HG03039 (cell line): ENCODE measurements at regions not wholly inside any gene's neighbourhood (a gene's known extent, or its start where the extent isn't known, plus 50 kb on each side); places are given as distances from the start of the nearest gene placed in this dataset.
"Not testable (repeated sequence)": the region's sequence is repeated elsewhere in the genome, so short reads cannot be mapped to it uniquely, and the experiment has no call there.

Experiments
- ATAC-seq: cut with Tn5 transposase; IDR thresholded peaks from one replicate; pipeline ENCODE4 v1.9.1; 2021; ENCODE audit warnings: mild to moderate bottlenecking, moderate library complexity; ENCODE audit not compliant: unreplicated experiment

DNA sequence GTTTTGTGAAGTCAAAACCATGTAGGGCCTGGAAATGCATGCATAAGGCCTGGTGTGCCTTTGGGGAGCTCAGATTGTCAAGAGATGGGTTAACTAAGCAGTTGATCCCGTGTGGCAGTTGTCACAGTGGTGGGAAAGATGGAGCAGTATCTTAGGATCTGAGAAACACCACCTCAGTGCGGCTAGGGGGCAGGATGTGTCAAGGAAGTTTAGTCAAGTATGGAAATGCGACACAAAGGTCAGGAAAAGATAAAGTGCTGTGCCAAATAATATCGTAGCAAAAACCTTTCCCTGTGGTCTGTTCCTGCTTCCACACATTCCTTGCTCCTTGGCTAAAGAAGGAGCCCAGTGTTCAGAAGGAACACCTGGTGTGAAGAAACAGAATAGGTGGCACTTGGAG is 396.4 kb downstream of the EDEM1 start:
- ATAC-seq, result no peak

DNA sequence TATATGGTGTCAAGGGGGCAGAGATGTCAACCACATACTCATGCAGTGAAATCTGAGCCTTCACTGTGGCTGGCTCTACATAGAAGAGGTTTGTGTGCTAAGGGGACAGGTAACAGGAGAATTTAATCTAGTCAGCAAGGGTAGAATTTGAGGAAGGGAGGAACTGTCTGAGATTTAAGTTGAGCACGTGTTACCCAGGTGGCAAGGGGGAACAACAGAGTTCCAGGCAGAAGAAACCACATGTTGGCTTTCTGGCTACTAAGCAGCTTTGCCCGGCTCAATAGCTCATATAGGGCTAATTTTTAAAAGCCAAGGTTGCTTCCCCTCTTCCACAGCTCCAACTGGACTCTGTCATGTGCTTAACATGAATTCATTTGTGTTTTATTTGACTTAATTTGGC is 397.6 kb downstream of the EDEM1 start:
- ATAC-seq, result no peak

DNA sequence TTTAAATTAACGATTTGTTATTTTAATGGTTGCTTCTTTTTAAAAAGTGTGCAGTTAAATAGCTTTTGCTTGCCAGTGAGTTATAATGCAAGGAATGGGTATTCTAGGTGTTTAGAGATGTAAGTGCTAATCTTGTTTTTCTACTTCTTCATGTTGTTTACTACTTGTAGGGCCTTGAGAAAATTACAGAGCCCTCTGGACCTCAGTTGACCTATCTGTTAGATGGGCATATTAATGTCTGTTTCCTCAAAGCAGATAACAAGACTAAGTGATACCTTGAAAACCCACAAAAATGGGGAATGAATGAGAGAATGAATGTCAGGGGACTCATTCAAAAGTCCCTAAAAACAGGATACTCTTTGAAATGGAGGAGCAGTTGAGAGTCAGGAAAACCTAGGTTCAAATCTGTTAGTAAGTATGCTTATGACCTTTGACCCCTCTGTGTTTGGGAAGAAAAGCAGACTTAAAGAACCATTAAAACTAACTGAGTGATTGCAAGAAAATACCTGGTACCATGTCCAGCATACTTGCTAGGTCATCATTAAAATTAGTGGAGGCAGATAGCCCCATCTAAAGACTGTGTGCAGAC is 419.5 kb downstream of the EDEM1 start:
- no peak for ATAC-seq

DNA sequence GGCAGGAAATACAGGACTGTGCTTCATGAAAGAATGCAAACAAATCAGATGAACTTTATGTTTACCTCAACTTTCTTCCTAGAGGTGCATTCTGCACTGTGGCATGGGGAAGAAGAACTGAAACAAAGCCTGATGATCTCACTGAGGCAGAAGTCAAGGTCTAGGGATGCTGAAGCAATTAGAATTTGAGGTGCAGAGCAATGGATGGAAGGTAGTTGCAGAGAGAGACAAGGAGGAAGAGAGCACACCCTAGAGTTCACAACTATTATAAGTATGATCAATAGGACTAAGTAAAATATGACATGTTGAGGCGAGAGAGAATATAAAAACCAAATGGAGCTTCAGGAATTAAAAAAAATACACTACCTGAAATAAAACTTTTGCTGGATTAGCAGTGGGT is 420.1 kb downstream of the EDEM1 start:
- no peak for ATAC-seq

DNA sequence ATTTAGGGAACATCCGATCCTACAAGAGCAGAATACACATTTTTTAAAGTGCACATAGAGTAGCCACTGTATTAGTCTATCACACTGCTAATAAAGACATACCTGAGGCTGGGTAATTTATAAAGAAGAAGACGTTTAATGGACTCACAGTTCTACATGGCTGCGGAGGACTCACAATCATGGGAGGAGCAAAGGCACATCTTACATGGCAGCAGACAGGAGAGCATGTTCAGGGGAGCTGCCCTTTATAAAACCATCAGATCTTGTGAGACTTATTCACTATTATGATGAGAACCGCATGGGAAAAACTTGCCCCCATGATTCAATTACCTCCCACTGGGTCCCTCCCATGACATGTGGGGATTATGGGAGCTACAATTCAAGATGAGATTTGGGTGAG is 421.5 kb downstream of the EDEM1 start:
- not testable (repeated sequence) for ATAC-seq

DNA sequence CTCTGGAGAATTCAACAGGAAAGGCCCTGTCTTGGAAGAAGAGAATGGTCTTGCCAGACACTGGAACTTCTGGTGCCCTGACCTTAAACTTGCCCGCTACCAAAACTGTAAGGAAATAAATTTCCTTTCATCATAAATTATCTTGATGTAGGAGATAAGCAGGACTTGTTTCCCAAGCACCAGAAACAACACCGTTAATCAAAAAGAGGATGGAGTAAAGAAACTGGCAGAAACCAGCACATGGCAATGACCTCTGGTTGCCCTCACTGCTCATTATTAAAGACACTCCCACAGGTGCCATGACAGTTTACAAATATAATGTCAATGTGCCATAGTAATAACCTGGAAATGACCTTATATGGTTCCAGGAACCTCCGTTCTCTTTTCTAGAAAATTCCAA is 426.1 kb downstream of the EDEM1 start:
- no peak for ATAC-seq

DNA sequence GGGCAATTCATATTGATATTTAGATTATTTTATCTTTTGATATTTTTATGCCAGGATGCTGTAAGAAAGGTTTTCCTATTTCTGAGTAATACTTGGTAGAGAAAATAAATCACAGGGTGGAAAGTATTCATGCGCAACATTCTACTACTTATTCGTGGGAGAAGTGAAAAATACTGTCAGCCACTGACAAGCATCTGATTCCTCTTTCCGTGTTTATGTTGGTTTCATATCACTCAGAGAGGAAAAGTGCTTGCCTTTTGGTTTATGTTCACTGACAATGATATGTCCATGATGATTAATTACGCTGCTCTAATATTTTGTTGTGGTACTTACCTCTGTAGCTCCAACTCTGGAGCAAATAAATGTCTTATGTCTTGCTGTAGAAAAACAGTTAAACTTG is 429.4 kb downstream of the EDEM1 start:
- no peak for ATAC-seq

DNA sequence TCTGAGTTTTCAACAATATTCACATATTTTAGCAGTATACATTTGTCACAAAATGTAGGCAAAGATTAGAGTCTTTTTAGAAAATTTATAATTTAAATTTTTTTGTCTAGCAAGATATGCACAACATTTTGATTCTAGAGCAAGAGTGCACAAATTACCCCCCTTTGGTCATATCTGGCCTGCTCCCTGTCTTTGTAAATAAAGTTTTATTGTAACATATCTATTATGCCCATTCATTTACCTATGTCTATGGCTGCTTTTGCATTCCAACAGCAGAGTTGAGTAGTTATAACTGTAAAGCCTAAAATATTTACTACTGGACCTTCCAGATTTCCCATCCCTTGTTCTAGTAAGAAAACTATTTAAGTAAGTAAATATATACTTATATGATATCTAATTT is 430.7 kb downstream of the EDEM1 start:
- no peak for ATAC-seq

DNA sequence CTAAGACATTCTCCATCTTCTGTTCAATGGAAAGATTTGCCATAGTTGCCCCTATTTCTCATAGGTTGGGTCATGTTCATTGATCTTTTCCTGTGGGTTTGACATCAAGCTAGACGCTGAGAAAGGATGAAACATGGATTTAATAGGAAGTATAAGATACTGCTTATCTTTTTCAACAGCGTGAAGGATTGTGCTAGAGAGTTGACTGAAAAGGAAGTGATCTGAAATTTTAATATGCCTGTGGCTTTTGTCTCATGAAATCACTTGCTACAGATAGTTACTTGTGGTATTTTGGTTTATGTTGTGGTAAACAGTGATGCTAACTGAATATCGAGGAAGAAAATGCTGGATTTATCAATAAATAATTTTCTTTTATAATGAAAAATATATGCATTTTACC is 442.9 kb downstream of the EDEM1 start:
- no peak for ATAC-seq

DNA sequence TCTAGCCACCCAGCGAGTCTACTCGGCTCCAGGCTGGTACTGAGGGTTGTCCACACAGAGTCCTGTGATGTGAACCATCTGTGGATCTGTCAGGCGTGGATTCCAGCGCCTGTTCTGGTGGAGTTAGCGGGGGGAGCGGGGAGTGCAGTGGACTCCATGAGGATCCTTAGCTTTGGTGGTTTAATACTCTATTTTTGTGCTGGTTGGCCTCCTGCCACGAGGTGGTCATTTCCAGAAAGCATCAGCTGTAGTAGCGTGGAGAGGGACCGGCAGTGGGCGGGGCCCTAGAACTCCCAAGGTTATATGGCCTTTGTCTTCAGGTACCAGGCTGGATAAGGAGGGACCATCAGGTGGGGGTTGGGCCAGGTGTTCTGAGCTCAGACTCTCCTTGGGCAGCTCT is 446.5 kb downstream of the EDEM1 start:
- no peak for ATAC-seq

DNA sequence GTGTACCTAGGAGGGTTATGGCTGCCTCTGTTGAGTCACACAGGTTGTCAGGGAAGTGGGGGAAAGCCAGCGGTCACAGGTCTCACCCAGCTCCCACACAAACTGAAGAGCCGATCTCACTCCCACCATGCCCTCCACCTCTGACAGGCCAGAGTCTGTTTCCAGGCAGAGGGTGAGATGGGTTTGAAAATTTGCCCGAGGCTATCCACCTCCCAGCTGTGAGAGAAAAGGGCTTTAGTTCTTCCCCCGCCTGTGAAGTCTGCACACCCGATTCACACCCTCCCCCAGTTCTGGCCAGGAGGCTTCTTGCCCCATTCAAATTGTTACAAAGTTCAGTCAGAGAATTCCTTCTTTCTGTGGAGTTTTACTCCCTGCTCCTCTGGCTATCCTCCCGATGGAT is 446.9 kb downstream of the EDEM1 start:
- no peak for ATAC-seq

DNA sequence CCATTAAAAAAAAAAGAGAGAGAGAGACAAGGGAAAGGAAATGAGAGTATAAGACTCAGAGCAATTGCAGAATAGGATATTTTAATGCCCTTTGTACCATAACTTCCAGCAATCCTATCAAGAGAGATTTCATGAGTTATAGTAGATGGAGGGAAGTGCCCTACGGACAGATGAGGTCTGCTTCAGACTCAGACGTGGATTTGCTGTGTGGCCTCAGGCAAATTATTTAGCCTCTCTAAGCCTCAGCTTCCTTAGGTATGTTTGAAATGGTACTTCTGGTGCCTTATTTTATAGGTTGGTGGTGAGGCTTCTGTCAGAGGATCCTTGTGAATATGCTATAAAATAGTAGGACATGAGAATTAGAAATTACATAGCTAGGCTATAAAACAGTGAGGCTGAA is 448.2 kb downstream of the EDEM1 start:
- no peak for ATAC-seq

DNA sequence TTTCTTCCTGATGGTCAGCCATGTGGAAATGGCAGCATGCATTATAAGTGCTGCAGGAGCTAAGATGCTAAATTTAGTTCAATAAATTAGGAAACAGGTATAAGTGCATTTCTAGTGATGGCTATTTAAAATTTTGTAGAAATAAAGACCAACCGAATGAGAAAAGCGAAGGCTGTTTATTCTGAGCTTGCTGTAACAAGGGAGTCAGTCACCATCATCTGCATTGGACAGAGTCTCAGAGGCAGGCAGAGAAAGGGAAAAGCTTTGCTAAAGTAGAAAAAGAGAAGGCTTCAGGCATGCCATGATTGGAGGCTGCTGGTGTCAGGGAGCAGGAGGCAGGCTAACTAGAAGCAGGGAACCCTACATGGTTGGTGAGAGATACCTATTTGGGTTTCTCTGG is 451.0 kb downstream of the EDEM1 start:
- ATAC-seq, result no peak

DNA sequence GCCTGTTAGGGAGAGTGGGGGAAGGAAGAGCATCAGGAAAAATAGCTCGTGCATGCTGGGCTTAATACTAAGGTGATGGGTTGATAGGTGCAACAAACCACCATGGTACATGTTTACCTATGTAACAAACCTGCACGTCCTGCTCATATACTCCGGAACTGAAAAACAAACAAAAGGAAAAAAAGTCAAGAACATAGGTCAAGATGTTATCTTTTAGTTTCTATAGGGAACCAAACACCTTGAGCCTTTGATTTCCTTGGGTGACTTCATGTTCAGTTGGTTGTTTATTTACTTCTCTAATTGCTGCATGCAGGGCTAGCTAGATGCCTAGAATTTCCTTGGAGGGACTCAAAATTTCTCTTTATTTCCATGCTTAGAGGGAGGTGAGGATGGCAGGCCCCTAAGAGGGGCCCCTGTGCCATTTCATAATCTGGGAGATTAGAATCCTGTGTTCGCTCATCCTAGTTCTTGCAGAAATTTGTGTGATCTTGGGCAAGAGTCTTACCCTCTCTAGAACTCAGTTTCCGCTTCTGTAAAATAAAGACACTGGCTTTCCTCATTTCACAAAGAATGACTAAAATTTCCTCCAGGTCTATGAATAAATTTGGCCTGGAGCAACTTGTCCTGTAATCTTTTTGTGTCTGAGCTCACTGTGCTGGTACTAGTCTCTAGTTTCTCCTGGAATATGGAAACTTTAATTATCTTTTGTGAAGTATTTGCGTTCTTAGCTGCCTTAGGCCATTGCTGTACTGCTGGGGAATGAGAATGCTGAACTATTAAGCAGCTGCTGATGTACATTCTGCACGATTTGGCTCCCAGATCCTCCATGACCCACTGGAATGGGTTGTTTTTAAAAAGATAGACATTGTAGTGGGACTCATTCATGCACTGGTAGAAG is 457.5 kb downstream of the EDEM1 start:
- ATAC-seq, result no peak

DNA sequence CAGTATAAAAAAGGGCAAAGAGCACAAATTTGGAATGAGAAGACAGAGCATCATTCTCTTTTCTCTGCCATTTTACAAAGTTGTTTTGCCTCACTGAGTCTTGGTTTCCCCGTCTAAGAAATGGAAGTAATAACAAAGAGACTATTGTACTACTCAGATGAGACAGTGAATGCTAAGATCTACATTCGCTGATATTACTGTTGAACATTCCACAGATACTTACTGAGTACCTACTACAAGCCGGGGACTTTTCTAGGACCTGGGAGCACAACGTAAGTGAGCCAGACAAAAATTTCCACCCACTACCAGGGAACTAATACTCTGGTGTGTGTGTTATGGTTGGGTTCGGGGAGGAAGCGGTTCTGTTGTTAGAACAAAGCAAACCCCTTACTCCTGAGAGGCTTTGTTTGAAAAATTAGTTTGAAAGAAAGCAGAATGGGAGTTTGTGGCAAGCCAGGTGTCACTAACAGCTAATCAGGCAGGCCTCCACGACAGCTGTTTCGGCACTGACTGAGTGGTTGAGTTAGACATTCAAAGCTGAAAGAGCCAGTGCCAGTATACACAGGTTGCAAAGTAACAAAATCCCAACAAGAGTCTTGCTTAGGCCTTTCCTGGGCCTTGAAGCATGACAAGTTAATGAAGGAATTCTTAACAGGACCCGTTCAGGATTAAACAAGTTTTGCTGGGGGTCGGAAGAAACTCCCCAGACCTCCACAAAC is 458.3 kb downstream of the EDEM1 start:
- no peak for ATAC-seq

DNA sequence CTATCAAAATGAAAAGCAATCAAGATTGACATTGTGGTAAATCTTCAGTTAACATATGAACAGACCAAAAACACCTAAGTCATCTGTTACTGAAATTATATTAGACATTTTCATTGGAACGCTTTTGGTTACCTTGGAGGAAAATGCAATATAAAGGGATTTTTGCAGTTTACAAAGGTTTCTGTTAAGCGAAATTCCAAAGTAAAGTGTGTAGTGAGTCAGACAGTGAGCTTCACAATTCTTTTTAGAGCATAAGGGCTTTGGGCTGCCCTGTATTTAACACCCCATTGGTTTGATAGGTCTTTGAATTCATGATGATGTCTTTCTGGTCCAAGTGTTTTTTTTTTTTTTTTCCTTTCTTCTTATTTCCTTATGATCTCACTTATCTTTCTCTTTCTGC is 462.8 kb downstream of the EDEM1 start:
- no peak for ATAC-seq

DNA sequence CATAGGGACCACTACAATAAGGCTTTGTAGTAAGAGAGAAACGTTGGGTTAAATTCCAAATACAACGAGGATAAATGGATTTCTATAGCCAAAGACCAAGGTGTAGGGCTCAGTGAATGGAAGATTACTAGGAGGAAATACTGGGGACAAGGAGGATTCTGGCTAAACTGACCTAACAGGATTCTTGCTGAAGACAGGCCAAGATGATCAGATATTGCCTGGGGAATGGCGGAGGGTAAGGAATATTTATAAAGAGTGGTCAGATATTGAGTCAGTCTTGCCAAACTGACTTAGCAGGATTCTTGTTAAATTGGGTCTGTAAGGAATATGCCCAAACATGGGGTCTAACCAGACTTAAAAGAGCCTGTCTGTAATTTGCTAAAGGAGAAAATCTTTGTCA is 463.8 kb downstream of the EDEM1 start:
- ATAC-seq, result no peak

DNA sequence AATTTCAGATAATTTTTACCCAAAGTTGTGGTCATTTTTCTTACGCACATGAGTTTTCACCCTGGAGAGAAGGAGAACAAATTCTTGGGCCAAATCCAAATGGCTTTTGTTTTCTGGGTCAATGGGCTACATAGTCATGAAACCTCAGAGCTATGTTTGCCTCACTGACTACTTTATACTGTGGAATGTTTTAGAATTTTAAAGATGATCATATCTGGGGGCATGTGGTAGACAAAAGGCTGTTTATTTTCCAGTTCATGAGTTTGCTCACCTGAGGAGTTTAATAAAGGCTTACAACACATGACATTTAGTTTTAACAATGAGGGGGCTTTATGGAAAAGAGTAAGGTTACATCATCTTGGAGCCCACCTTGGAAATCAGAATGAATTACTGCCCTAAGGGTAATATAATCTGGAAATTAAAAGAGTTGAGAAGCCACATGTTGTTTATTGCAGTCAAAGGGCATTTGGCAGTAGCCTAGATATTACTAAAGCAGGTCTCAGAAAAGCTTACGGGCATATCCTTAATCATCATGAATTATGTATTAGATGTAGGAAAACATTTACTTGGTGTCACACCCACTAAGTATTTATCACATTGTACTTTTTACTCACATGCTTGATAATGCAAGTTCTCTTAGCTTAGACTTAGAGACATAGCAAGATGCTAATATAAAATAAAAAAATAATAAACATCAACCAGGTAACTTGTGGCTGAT is 466.1 kb downstream of the EDEM1 start:
- no peak for ATAC-seq

DNA sequence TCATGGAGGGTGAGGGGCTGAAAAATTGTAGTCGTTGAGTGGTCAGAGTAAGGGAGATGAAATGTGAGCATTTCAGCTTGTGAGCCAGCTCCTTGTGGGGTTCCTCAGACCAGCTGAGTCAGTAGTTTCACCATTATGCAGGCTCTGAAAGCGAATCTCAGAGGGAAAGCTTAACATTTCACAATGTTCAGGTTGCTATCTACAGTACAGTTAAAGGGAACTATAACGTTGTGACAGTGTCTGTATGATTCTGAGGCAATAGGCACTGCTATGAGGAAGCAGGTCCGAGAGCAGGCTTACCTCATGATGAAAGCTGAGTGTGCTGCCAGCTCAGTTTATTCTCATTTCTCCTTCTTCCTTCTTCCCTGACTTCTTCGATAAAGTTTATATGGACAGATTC is 469.6 kb downstream of the EDEM1 start:
- no peak for ATAC-seq

DNA sequence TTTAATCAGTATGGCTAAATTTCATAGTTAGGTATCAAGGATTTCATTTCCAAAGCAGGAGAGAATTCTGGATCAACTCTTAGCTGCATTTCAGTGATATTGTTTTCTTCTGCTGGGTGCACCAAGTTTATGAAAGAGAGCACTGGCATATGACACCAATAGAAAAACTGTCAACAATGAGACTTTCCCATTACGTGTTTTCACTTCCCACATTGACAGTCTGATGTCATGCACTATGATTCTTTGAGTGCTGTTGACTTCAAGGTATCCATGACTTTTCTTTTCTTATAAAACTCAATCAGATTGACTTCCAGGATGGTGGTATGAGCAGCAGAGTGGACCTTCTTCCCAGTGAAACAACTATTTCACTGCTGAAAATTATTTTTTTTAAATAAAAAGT is 476.1 kb downstream of the EDEM1 start:
- no peak for ATAC-seq

DNA sequence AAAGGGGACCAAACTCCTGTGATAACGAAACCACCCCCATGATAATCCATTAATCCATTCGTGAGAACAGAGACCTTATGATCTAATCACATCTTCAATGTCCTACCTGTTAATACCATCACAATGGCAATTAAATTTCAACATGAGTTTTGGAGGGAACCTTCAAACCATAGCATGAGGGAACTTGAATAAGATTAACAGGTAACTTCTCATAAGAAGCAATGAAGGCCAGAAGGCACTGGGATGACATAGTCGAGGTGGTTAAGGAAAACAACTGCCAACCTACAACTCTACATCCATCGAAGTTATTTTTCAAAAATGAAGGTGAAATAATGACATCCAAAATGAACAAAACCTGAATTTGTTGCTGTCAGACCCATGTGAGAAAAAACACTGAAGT is 478.9 kb downstream of the EDEM1 start:
- no peak for ATAC-seq
